IMR-90 (cell line): ENCODE measurements at regions not wholly inside any gene's neighbourhood (a gene's known extent, or its start where the extent isn't known, plus 50 kb on each side); places are given as distances from the start of the nearest gene placed in this dataset.

Source experiments
- ATAC-seq: fragments of 200-7000 bp; cut with Tn5 transposase; 2 replicates; pipeline ENCODE4 v1.9.1; 2020; ENCODE audit warnings: low read depth, mild to moderate bottlenecking, moderate library complexity
- BruUV-seq: library from RNA; stranded (reverse); fragments of 400-500 nt; replicated peaks from 2 replicates; lab custom pipeline; 2021; lab: Mats Ljungman, UMichigan
- CTCF ChIA-PET: fragments of 300-600 bp; formaldehyde crosslinking; extraction: SDS; loops from one replicate; lab custom pipeline; 2021; ENCODE audit warnings: antibody characterized with exemption; lab: Yijun Ruan, JAX
- POLR2A ChIA-PET: fragments of 300-600 bp; sonication (Branson Sonifier 250); formaldehyde crosslinking; loops from one replicate; lab custom pipeline; 2022; ENCODE audit warnings: antibody characterized with exemption; ENCODE audit not compliant: unreplicated experiment; lab: Charles Lee
- DNase-seq: peaks from one replicate; pipeline ENCODE4 v3.0.0; 2013
- H2AFZ ChIP-seq: replicated peaks from 2 replicates; pipeline ENCODE3; 2013; ENCODE audit warnings: low read length, mild to moderate bottlenecking; ENCODE audit not compliant: poor library complexity
- H2AK5ac ChIP-seq: 2 replicates; pipeline ENCODE4 v1.6.1; 2013; ENCODE audit warnings: low read depth, low read length, inconsistent platforms
- H2AK9ac ChIP-seq: replicated peaks from 2 replicates; pipeline ENCODE3; 2013; ENCODE audit warnings: mild to moderate bottlenecking, low read depth, low read length, moderate library complexity; ENCODE audit not compliant: poor library complexity
- H2BK120ac ChIP-seq: 2 replicates; pipeline ENCODE4 v1.6.1; 2013; ENCODE audit warnings: low read depth, low read length, inconsistent platforms
- H2BK15ac ChIP-seq: 3 replicates; pipeline ENCODE4 v1.6.1; 2013; ENCODE audit warnings: low read depth, low read length, inconsistent platforms
- H2BK20ac ChIP-seq: 2 replicates; pipeline ENCODE4 v1.6.1; 2013; ENCODE audit warnings: low read depth, mild to moderate bottlenecking, inconsistent platforms, low read length, moderate library complexity
- H2BK5ac ChIP-seq: 2 replicates; pipeline ENCODE4 v1.6.1; 2013; ENCODE audit warnings: mild to moderate bottlenecking, low read depth, low read length, inconsistent platforms; ENCODE audit not compliant: poor library complexity, severe bottlenecking
- H3K14ac ChIP-seq: replicated peaks from 2 replicates; pipeline ENCODE4 v1.6.1; 2013; ENCODE audit warnings: low read depth, low read length, inconsistent platforms
- H3K18ac ChIP-seq: 2 replicates; pipeline ENCODE4 v1.6.1; 2013; ENCODE audit warnings: low read depth, low read length, control low read depth
- H3K23ac ChIP-seq: 2 replicates; pipeline ENCODE4 v1.6.1; 2013; ENCODE audit warnings: low read depth, low read length, inconsistent platforms
- H3K27ac ChIP-seq: 2 replicates; pipeline ENCODE4 v1.5.1; 2013; ENCODE audit warnings: mild to moderate bottlenecking, control low read depth, low read length; ENCODE audit not compliant: insufficient read depth
- H3K27me3 ChIP-seq: 2 replicates; pipeline ENCODE4 v1.6.1; 2013; ENCODE audit warnings: low read length; ENCODE audit not compliant: control insufficient read depth, insufficient read depth
- H3K36me3 ChIP-seq: 2 replicates; pipeline ENCODE4 v1.6.1; 2013; ENCODE audit warnings: low read length, mixed read lengths; ENCODE audit not compliant: control insufficient read depth, insufficient read depth
- H3K4ac ChIP-seq: 2 replicates; pipeline ENCODE4 v1.6.1; 2013; ENCODE audit warnings: low read depth, low read length, inconsistent platforms
- H3K4me1 ChIP-seq: 2 replicates; pipeline ENCODE4 v1.6.1; 2013; ENCODE audit warnings: low read length, mixed read lengths; ENCODE audit not compliant: control insufficient read depth, insufficient read depth
- H3K4me2 ChIP-seq: 2 replicates; pipeline ENCODE4 v1.6.1; 2013; ENCODE audit warnings: low read depth, mild to moderate bottlenecking, control low read depth, low read length, moderate library complexity
- H3K4me3 ChIP-seq: 2 replicates; pipeline ENCODE4 v1.5.1; 2013; ENCODE audit warnings: low read depth, mild to moderate bottlenecking, control low read depth, low read length, moderate library complexity; ENCODE audit not compliant: insufficient read depth
- H3K56ac ChIP-seq: 2 replicates; pipeline ENCODE4 v1.6.1; 2013; ENCODE audit warnings: low read length, inconsistent platforms; ENCODE audit not compliant: insufficient read depth; ENCODE audit errors: extremely low read depth
- H3K79me1 ChIP-seq, 2 experiments: 2 replicates each; pipeline ENCODE4 v1.6.1; 2013; ENCODE audit warnings: low read length in 2 of 2, inconsistent platforms in 1 of 2, low read depth in 1 of 2
- H3K9ac ChIP-seq: 2 replicates; pipeline ENCODE4 v1.6.1; 2013; ENCODE audit warnings: low read depth, low read length, control low read depth
- H3K9me1 ChIP-seq: 2 replicates; pipeline ENCODE4 v1.6.1; 2013; ENCODE audit warnings: low read length, inconsistent platforms; ENCODE audit not compliant: insufficient read depth
- H3K9me3 ChIP-seq: 2 replicates; pipeline ENCODE4 v1.6.1; 2013; ENCODE audit warnings: low read length; ENCODE audit not compliant: control insufficient read depth, insufficient read depth
- H4K20me1 ChIP-seq: 2 replicates; pipeline ENCODE4 v1.6.1; 2013; ENCODE audit warnings: low read length, inconsistent platforms; ENCODE audit not compliant: insufficient read depth
- H4K5ac ChIP-seq: 2 replicates; pipeline ENCODE4 v1.6.1; 2013; ENCODE audit warnings: mild to moderate bottlenecking, low read depth, low read length, control low read depth
- H4K8ac ChIP-seq, 2 experiments: 2 replicates each; pipeline ENCODE4 v1.6.1; 2013; ENCODE audit warnings: low read depth in 2 of 2, low read length in 2 of 2, control low read depth in 1 of 2, inconsistent platforms in 1 of 2
- H4K91ac ChIP-seq: 2 replicates; pipeline ENCODE4 v1.6.1; 2013; ENCODE audit warnings: low read depth, low read length, inconsistent platforms; ENCODE audit not compliant: insufficient read depth
- BHLHE40 ChIP-seq: fragments of 150-350 bp; IDR thresholded peaks from 2 replicates; pipeline ENCODE4 v1.6.1; 2016; ENCODE audit warnings: mild to moderate bottlenecking, low read depth, low read length
- CHD1 ChIP-seq: IDR thresholded peaks from 2 replicates; pipeline ENCODE4 v1.6.1; 2012; ENCODE audit warnings: low read depth, low read length, improper control_type of control experiment
- MAFK ChIP-seq: IDR thresholded peaks from 2 replicates; pipeline ENCODE4 v1.6.1; 2012; ENCODE audit warnings: low read depth, low read length, improper control_type of control experiment
- MAZ ChIP-seq: IDR thresholded peaks from 2 replicates; pipeline ENCODE4 v1.6.1; 2012; ENCODE audit warnings: low read depth, mild to moderate bottlenecking, low read length, improper control_type of control experiment, moderate library complexity, borderline replicate concordance
- MXI1 ChIP-seq: IDR thresholded peaks from 2 replicates; pipeline ENCODE4 v1.6.1; 2012; ENCODE audit warnings: low read depth, mild to moderate bottlenecking, low read length, moderate library complexity, borderline replicate concordance
- RAD21 ChIP-seq: IDR thresholded peaks from 2 replicates; pipeline ENCODE4 v1.6.1; 2012; ENCODE audit warnings: low read length, improper control_type of control experiment
- RFX5 ChIP-seq: IDR thresholded peaks from 2 replicates; pipeline ENCODE4 v1.8.0; 2012; ENCODE audit warnings: low read depth, mild to moderate bottlenecking, low read length, moderate library complexity
- SMC3 ChIP-seq: fragments of 150-350 bp; IDR thresholded peaks from 2 replicates; pipeline ENCODE4 v1.6.1; 2016; ENCODE audit warnings: low read depth, mild to moderate bottlenecking, antibody characterized with exemption, low read length, moderate library complexity
- USF2 ChIP-seq: fragments of 150-350 bp; IDR thresholded peaks from 2 replicates; pipeline ENCODE4 v1.6.1; 2017; ENCODE audit warnings: mild to moderate bottlenecking, antibody characterized with exemption, low read length, low read depth
- WGBS, 2 experiments: methylation state at CpG; one replicate each; pipeline versions ENCODE4 v1.1.5 to v1.1.7; 2013; ENCODE audit warnings: missing lambda C conversion rate in 2 of 2; ENCODE audit not compliant: insufficient read length in 1 of 2; ENCODE audit errors: extremely low coverage in 2 of 2; 5-methylcytosine and 5-hydroxymethylcytosine counted together
- dilution Hi-C: fragments of 300-500 bp; cut with HindIII; formaldehyde crosslinking; loops from one replicate; pipeline ENCODE4 v1.14.3; 2018; ENCODE audit warnings: low sequenced_read_pairs; ENCODE audit not compliant: unreplicated experiment
- in situ Hi-C: fragments of 300-500 bp; cut with MboI; formaldehyde crosslinking; loops from 3 replicates; pipeline ENCODE4 v1.14.3; 2019; ENCODE audit warnings: low sequenced_read_pairs, inconsistent platforms, mixed read lengths
- intact Hi-C: fragments of 100-400 bp; cut with micrococcal nuclease; formaldehyde crosslinking; loops from 2 replicates; pipeline ENCODE4 v1.10.0; 2022

DNA sequence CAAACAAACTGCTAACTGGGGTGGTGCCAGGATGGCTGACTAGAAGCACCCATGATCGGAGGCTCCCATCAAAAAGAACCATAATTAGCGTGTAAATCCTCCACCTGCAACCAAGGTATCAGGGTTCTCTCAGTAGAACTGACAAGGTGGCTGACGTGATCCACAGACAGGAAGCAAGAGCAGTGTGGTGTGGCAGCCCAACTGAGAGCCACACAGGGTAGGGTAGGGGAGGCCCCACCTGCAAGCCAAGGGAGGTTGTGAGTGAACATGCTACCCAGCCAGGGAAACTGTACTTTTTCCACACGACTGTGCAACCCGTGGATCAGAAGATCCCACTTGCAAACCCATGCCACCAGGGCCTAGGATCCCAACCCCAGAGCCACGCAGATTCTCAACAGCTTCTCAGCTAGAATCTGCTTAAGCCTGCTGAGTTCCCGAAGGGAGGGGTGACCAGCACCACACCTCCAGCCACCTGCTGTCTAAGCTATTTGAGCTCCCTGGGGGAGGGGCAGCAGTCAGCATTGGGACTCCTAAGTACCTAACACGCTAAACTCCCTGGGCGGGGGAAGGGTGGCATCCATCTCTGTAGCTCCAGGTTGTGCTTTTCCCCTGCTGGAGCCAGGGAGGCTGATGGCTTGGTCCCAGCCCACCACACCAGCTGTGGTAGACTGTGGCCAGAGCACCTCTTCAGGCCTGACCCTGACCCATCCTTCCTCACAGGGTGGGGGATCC is 425.1 kb downstream of the GPM6A start:
- no peak overlapping the region for H2BK120ac ChIP-seq
- H3K4me3 ChIP-seq = no peak overlapping the region
- H2BK5ac ChIP-seq = no peak overlapping the region
- H3K9me3 ChIP-seq = no peaks in the 10 kb centered on the region
- H2BK20ac ChIP-seq = no peak overlapping the region
- no peak overlapping the region for H4K5ac ChIP-seq
- H4K8ac ChIP-seq = no peak overlapping the region
- dilution Hi-C loops (no loop called here), intact Hi-C loops (no loop called here), in situ Hi-C loops (no loop called here)
- ATAC-seq = no peak
- H3K14ac ChIP-seq = no peak overlapping the region
- no peak for DNase-seq
- no peak overlapping the region for H4K91ac ChIP-seq
- H3K23ac ChIP-seq = no peak overlapping the region
- no peak overlapping the region for H3K4me2 ChIP-seq
- POLR2A ChIA-PET = no interaction called here
- H3K36me3 ChIP-seq = no peaks in the 10 kb centered on the region
- H2AK5ac ChIP-seq = no peak overlapping the region
- H4K20me1 ChIP-seq = no peaks in the 10 kb centered on the region
- no peaks in the 10 kb centered on the region for H3K9me1 ChIP-seq
- no peaks in the 10 kb centered on the region for H3K79me1 ChIP-seq
- BruUV-seq = no TSS peak
- no peak overlapping the region for H3K18ac ChIP-seq
- no CpG with 5 or more reads among the region's 9 CpGs for WGBS, 2 experiments
- no peak overlapping the region for H3K27ac ChIP-seq
- no peak overlapping the region for H2AFZ ChIP-seq
- H2AK9ac ChIP-seq = no peak overlapping the region
- H3K9ac ChIP-seq = no peak overlapping the region
- H2BK15ac ChIP-seq = no peak overlapping the region
- no peak overlapping the region for H3K56ac ChIP-seq
- CTCF ChIA-PET = no interaction called here
- H3K4ac ChIP-seq = no peak overlapping the region
- H3K4me1 ChIP-seq = no peaks in the 10 kb centered on the region
- TF ChIP-seq MAFK = no peak
- no peak for TF ChIP-seq BHLHE40
- no peak for TF ChIP-seq RAD21
- no peak for TF ChIP-seq MAZ
- no peak for TF ChIP-seq CHD1
- no peak for TF ChIP-seq MXI1
- no peak for TF ChIP-seq USF2
- TF ChIP-seq RFX5 = no peak
- no peak for TF ChIP-seq SMC3
- no peaks in the 10 kb centered on the region for H3K27me3 ChIP-seq
